HepG2 (cell line): ENCODE measurements at regions not wholly inside any gene's neighbourhood (a gene's known extent, or its start where the extent isn't known, plus 50 kb on each side); places are given as distances from the start of the nearest gene placed in this dataset.
"Not testable (repeated sequence)": the region's sequence is repeated elsewhere in the genome, so short reads cannot be mapped to it uniquely, and the experiment has no call there.

Experiments
- ATAC-seq: fragments of 200-7000 bp; cut with Tn5 transposase; 3 replicates; pipeline ENCODE4 v1.9.1; 2020; ENCODE audit warnings: mild to moderate bottlenecking, moderate library complexity
- BruUV-seq: library from RNA; stranded (reverse); fragments of 400-500 nt; replicated peaks from 2 replicates; lab custom pipeline; 2021; lab: Mats Ljungman, UMichigan
- CTCF ChIA-PET: fragments of 300-600 bp; formaldehyde crosslinking; extraction: SDS; loops from one replicate; lab custom pipeline; 2021; ENCODE audit warnings: low total read pairs, inconsistent platforms, low intra/inter-chr PET ratio; lab: Yijun Ruan, JAX
- POLR2A ChIA-PET: fragments of 350-600 bp; sonication (Branson Sonifier 250); formaldehyde crosslinking; loops from one replicate; lab custom pipeline; 2020; ENCODE audit warnings: antibody characterized with exemption, inconsistent platforms; lab: Yijun Ruan, JAX
- DNase-seq: peaks from one replicate; pipeline ENCODE4 v3.0.0-alpha.2; 2015; ENCODE audit warnings: low spot score
- FAIRE-seq: peaks from 3 replicates; lab custom pipeline; 2011; peaks lifted over from hg19 to GRCh38; lab: Jason Lieb, UNC
- H2AFZ ChIP-seq: one replicate; pipeline ENCODE4 v1.6.1; 2011; ENCODE audit warnings: low read length, inconsistent platforms
- H3K27ac ChIP-seq: fragments of 300-600 bp; 3 replicates; pipeline ENCODE4 v1.8.0; 2011; ENCODE audit warnings: mixed run types, mild to moderate bottlenecking, mixed read lengths, low read length, inconsistent platforms; ENCODE audit not compliant: insufficient read depth; ENCODE audit errors: extremely low read length
- H3K27me3 ChIP-seq, 2 experiments: fragments of 200-600 bp in 1 of 2; 2 replicates in 1 of 2; 3 replicates in 1 of 2; pipeline versions ENCODE4 v1.6.0 to v1.8.0; 2011; ENCODE audit warnings: low read length in 2 of 2, mild to moderate bottlenecking in 2 of 2, moderate library complexity in 2 of 2, inconsistent platforms in 1 of 2; ENCODE audit not compliant: insufficient read depth in 2 of 2, control insufficient read depth in 1 of 2
- H3K36me3 ChIP-seq, 2 experiments: fragments of 200-600 bp in 1 of 2; replicated peaks in 1 of 2; 2 replicates in 1 of 2; 3 replicates in 1 of 2; pipeline versions ENCODE4 v1.5.1 to v1.8.0; 2011; ENCODE audit warnings: low read length in 2 of 2, inconsistent platforms in 1 of 2; ENCODE audit not compliant: insufficient read depth in 2 of 2, control insufficient read depth in 1 of 2
- H3K4me1 ChIP-seq: 2 replicates; pipeline ENCODE4 v1.5.1; 2012; ENCODE audit warnings: low read length, inconsistent platforms; ENCODE audit not compliant: insufficient read depth
- H3K4me2 ChIP-seq: 2 replicates; pipeline ENCODE4 v1.6.0; 2011; ENCODE audit warnings: low read depth, low read length, inconsistent platforms
- H3K4me3 ChIP-seq, 3 experiments: fragments of 200-600 bp in 1 of 3; sonication (generic), shearing (Covaris generic) in 1 of 3; replicated peaks in 1 of 3; 2 replicates each; pipeline ENCODE4 v1.5.1; 2011 to 2016; ENCODE audit warnings: low read length in 3 of 3, inconsistent platforms in 2 of 3, low read depth in 2 of 3, mild to moderate bottlenecking in 2 of 3, control low read depth in 1 of 3, mixed read lengths in 1 of 3; ENCODE audit not compliant: insufficient read depth in 1 of 3
- H3K79me2 ChIP-seq: one replicate; pipeline ENCODE4 v1.6.1; 2011; ENCODE audit warnings: low read length, inconsistent platforms; ENCODE audit not compliant: insufficient read depth
- H3K9ac ChIP-seq: 2 replicates; pipeline ENCODE4 v1.6.0; 2011; ENCODE audit warnings: mild to moderate bottlenecking, low read depth, low read length, inconsistent platforms; ENCODE audit not compliant: insufficient read depth
- H3K9me3 ChIP-seq: 2 replicates; pipeline ENCODE4 v1.5.1; 2012; ENCODE audit warnings: mild to moderate bottlenecking, low read length
- H4K20me1 ChIP-seq: 2 replicates; pipeline ENCODE4 v1.6.0; 2011; ENCODE audit warnings: inconsistent platforms, mild to moderate bottlenecking, low read length, moderate library complexity; ENCODE audit not compliant: insufficient read depth
- ARID3A ChIP-seq: IDR thresholded peaks from 2 replicates; pipeline ENCODE4 v1.6.1; 2012; ENCODE audit warnings: low read depth, low read length, improper control_type of control experiment
- BCL6 ChIP-seq: IDR thresholded peaks from 2 replicates; pipeline ENCODE4 v1.6.1; 2016; ENCODE audit warnings: missing genetic modification reagents, missing compliant biosample characterization
- CEBPB ChIP-seq: IDR thresholded peaks from 2 replicates; pipeline ENCODE4 v1.6.1; 2011; ENCODE audit warnings: low read depth, low read length, improper control_type of control experiment, borderline replicate concordance
- FOSL2 ChIP-seq: sonication (generic); formaldehyde crosslinking; IDR thresholded peaks from 2 replicates; pipeline ENCODE4 v1.4.0; 2020; ENCODE audit warnings: missing genetic modification reagents
- FOXA1 ChIP-seq, 2 experiments: fragments of 450-650 bp in 1 of 2; sonication (generic) in 1 of 2; formaldehyde crosslinking in 1 of 2; IDR thresholded peaks; 2 replicates each; pipeline versions ENCODE4 v1.4.0 to v1.6.1; 2016 to 2020; ENCODE audit warnings: missing genetic modification reagents in 1 of 2
- FOXK1 ChIP-seq: sonication (generic); formaldehyde crosslinking; IDR thresholded peaks from 2 replicates; pipeline ENCODE4 v1.4.0; 2020; ENCODE audit warnings: low read depth, missing genetic modification reagents, borderline replicate concordance
- GATAD2A ChIP-seq: IDR thresholded peaks from 2 replicates; pipeline ENCODE4 v1.6.1; 2016
- HMG20A ChIP-seq: IDR thresholded peaks from 2 replicates; pipeline ENCODE4 v1.6.1; 2016; ENCODE audit warnings: borderline replicate concordance
- RARA ChIP-seq: IDR thresholded peaks from 2 replicates; pipeline ENCODE4 v1.6.1; 2016; ENCODE audit warnings: missing genetic modification reagents, missing compliant biosample characterization
- SOX13 ChIP-seq, 3 experiments: fragments of 450-650 bp in 1 of 3; sonication (generic) in 1 of 3; formaldehyde crosslinking in 1 of 3; IDR thresholded peaks in 2 of 3; conservative IDR thresholded peaks in 1 of 3; 2 replicates each; pipeline versions ENCODE4 v1.5.0 to v1.6.1; 2016 to 2020; ENCODE audit warnings: antibody characterized with exemption in 1 of 3, mild to moderate bottlenecking in 1 of 3, missing compliant biosample characterization in 1 of 3, missing genetic modification reagents in 1 of 3, moderate library complexity in 1 of 3
- SOX5 ChIP-seq: IDR thresholded peaks from 2 replicates; pipeline ENCODE4 v1.6.1; 2016; ENCODE audit warnings: borderline replicate concordance
- STAG1 ChIP-seq: sonication (generic); formaldehyde crosslinking; IDR thresholded peaks from 2 replicates; pipeline ENCODE4 v1.4.0; 2020; ENCODE audit warnings: missing genetic modification reagents
- TFAP4 ChIP-seq: sonication (generic); IDR thresholded peaks from 2 replicates; pipeline ENCODE4 v1.6.1; 2016; ENCODE audit warnings: low read depth, borderline replicate concordance
- WGBS: methylation state at CpG from one replicate; pipeline ENCODE4 v1.1.6; 2017; ENCODE audit warnings: low lambda C conversion rate; 5-methylcytosine and 5-hydroxymethylcytosine counted together
- in situ Hi-C: cut with HindIII; loops from 2 replicates; pipeline ENCODE4 v1.10.0; 2017; ENCODE audit warnings: low pct_unique_long_range_greater_than_20kb; ENCODE audit not compliant: extremely low pct_ligation_motif_present
- intact Hi-C: fragments of 100-400 bp; cut with micrococcal nuclease; formaldehyde crosslinking; loops from one replicate; pipeline ENCODE4 v1.10.0; 2022; ENCODE audit not compliant: unreplicated experiment
- TF ChIP-seq, protein P1 (sequence below): sonication (generic); formaldehyde crosslinking; IDR thresholded peaks from 2 replicates; pipeline ENCODE4 v1.5.1; 2020; ENCODE audit warnings: mild to moderate bottlenecking, missing genetic modification reagents, borderline replicate concordance

GRCh38 chr3:42871-43744 lies 153.5 kb upstream of the CHL1 start:
- BruUV-seq; H3K79me2 ChIP-seq; H3K27me3 ChIP-seq; H3K36me3 ChIP-seq; H3K9me3 ChIP-seq; in situ Hi-C loops; H2AFZ ChIP-seq; H3K4me3 ChIP-seq; H3K27ac ChIP-seq; H4K20me1 ChIP-seq; H3K9ac ChIP-seq; POLR2A ChIA-PET; TF ChIP-seq SOX13, FOXA1 (IDR thresholded peaks at IDR 0.05): not testable (repeated sequence)
- peak; percentile 66 for FAIRE-seq
- H3K4me1 ChIP-seq, result peaks cover 18% of the 10 kb centered on the region
- H3K4me2 ChIP-seq, result peak overlapping the region; percentile 41; the same call in 1 of the 2 replicates
- DNase-seq, result peak; percentile 76
- peak; percentile 87 for ATAC-seq
- WGBS, result 11% methylated on average over 9 of the region's 9 CpGs
- CTCF ChIA-PET, result interaction anchor here (1.1 to 3.0 kb wide), 2 partner anchors 311 to 334 kb away, joined by 4 to 33 read pairs; no protein-coding TSS in a partner anchor
- intact Hi-C loops, result loop anchor here (1.0 kb wide), 2 partner anchors 311 to 334 kb away; no protein-coding TSS in a partner anchor
- TF ChIP-seq FOXK1 (CRISPR knock-in tag), result peak; percentile 64; the same call in 1 of the 2 replicates
- TF ChIP-seq CEBPB, result peak; percentile 70; the same call in 1 of the 2 replicates
- TF ChIP-seq FOSL2, result peak; percentile 43; the same call in 1 of the 2 replicates
- peak; percentile 31; the same call in 1 of the 2 replicates for TF ChIP-seq SOX5
- peak; percentile 58; the same call in 1 of the 2 replicates for TF ChIP-seq HMG20A (CRISPR knock-in tag)
- TF ChIP-seq TFAP4, result peak; percentile 56; the same call in 1 of the 2 replicates
- TF ChIP-seq BCL6, result peak; percentile 50; the same call in 1 of the 2 replicates
- peak; percentile 38; the same call in 1 of the 2 replicates for TF ChIP-seq RARA
- TF ChIP-seq, protein P1, sequence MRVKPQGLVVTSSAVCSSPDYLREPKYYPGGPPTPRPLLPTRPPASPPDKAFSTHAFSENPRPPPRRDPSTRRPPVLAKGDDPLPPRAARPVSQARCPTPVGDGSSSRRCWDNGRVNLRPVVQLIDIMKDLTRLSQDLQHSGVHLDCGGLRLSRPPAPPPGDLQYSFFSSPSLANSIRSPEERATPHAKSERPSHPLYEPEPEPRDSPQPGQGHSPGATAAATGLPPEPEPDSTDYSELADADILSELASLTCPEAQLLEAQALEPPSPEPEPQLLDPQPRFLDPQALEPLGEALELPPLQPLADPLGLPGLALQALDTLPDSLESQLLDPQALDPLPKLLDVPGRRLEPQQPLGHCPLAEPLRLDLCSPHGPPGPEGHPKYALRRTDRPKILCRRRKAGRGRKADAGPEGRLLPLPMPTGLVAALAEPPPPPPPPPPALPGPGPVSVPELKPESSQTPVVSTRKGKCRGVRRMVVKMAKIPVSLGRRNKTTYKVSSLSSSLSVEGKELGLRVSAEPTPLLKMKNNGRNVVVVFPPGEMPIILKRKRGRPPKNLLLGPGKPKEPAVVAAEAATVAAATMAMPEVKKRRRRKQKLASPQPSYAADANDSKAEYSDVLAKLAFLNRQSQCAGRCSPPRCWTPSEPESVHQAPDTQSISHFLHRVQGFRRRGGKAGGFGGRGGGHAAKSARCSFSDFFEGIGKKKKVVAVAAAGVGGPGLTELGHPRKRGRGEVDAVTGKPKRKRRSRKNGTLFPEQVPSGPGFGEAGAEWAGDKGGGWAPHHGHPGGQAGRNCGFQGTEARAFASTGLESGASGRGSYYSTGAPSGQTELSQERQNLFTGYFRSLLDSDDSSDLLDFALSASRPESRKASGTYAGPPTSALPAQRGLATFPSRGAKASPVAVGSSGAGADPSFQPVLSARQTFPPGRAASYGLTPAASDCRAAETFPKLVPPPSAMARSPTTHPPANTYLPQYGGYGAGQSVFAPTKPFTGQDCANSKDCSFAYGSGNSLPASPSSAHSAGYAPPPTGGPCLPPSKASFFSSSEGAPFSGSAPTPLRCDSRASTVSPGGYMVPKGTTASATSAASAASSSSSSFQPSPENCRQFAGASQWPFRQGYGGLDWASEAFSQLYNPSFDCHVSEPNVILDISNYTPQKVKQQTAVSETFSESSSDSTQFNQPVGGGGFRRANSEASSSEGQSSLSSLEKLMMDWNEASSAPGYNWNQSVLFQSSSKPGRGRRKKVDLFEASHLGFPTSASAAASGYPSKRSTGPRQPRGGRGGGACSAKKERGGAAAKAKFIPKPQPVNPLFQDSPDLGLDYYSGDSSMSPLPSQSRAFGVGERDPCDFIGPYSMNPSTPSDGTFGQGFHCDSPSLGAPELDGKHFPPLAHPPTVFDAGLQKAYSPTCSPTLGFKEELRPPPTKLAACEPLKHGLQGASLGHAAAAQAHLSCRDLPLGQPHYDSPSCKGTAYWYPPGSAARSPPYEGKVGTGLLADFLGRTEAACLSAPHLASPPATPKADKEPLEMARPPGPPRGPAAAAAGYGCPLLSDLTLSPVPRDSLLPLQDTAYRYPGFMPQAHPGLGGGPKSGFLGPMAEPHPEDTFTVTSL (CRISPR knock-in tag), result peak; percentile 26; the same call in 1 of the 2 replicates
- TF ChIP-seq STAG1 (CRISPR knock-in tag), result peak; percentile 84
- TF ChIP-seq GATAD2A, result peak; percentile 70
- peak; percentile 60; the same call in 1 of the 2 replicates for TF ChIP-seq ARID3A
- peak in 1 of 2 experiments; percentile 71; a peak in 2 of 4 replicates for TF ChIP-seq SOX13 (CRISPR knock-in tag; conservative IDR thresholded peaks at IDR 0.05 in 1 of 2, IDR thresholded peaks at IDR 0.05 in 1 of 2)
- TF ChIP-seq FOXA1 (CRISPR knock-in tag; IDR thresholded peaks at IDR 0.05), result peak; percentile 65; the same call in 1 of the 2 replicates
